C4-2B (cell line): ENCODE measurements at regions not wholly inside any gene's neighbourhood (a gene's known extent, or its start where the extent isn't known, plus 50 kb on each side); places are given as distances from the start of the nearest gene placed in this dataset.

Source experiments
- H3K27ac ChIP-seq: fragments of 450-650 bp; 2 replicates; pipeline ENCODE4 v1.5.1; 2017
- ZFX ChIP-seq: fragments of 450-650 bp; IDR thresholded peaks from 2 replicates; pipeline ENCODE4 v1.6.1; 2017
- TF ChIP-seq, protein P1 (sequence below): fragments of 450-650 bp; conservative IDR thresholded peaks from 2 replicates; pipeline ENCODE4 v1.5.1; 2017; ENCODE audit warnings: mild to moderate bottlenecking

DNA sequence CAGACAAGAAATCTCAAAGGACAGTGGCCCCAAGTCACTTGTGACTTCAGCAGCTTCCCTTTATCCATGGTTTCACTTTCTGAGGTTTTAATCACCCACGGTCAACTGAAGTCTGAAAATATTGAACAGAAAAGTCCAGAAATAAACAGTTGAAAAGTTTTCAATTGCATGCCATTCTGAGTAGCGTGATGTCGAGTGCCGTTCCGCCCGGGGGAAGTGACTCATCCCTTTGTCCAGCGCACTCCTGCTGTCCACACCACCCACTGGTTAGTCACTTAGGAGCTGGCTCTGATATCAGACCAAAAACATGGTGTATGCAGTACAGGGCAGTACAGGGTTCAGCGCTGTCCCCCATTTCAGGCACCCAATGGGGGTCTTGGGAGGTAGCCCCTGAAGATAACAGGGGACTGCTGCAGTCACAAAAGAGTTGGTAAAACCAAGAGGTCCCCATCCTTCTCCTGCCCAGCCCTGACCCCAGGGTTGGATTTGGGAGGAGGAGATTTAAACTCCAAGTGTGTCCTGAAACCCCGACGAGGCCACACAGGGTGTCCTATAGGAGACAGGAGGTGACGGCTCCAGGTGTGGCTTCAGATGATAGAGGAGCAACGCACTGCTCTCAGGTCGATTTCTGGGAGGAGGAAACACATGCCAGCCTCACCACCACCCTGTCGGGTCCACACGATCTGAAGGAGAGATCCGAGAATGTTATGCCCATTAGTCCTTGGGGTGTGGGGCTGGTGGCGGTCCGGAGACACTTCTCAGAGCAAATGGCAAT, 390.1 kb downstream of the CTTN start:
- TF ChIP-seq, protein P1, sequence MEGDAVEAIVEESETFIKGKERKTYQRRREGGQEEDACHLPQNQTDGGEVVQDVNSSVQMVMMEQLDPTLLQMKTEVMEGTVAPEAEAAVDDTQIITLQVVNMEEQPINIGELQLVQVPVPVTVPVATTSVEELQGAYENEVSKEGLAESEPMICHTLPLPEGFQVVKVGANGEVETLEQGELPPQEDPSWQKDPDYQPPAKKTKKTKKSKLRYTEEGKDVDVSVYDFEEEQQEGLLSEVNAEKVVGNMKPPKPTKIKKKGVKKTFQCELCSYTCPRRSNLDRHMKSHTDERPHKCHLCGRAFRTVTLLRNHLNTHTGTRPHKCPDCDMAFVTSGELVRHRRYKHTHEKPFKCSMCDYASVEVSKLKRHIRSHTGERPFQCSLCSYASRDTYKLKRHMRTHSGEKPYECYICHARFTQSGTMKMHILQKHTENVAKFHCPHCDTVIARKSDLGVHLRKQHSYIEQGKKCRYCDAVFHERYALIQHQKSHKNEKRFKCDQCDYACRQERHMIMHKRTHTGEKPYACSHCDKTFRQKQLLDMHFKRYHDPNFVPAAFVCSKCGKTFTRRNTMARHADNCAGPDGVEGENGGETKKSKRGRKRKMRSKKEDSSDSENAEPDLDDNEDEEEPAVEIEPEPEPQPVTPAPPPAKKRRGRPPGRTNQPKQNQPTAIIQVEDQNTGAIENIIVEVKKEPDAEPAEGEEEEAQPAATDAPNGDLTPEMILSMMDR: no peak
- no peak for TF ChIP-seq ZFX
- no peak overlapping the region for H3K27ac ChIP-seq

DNA sequence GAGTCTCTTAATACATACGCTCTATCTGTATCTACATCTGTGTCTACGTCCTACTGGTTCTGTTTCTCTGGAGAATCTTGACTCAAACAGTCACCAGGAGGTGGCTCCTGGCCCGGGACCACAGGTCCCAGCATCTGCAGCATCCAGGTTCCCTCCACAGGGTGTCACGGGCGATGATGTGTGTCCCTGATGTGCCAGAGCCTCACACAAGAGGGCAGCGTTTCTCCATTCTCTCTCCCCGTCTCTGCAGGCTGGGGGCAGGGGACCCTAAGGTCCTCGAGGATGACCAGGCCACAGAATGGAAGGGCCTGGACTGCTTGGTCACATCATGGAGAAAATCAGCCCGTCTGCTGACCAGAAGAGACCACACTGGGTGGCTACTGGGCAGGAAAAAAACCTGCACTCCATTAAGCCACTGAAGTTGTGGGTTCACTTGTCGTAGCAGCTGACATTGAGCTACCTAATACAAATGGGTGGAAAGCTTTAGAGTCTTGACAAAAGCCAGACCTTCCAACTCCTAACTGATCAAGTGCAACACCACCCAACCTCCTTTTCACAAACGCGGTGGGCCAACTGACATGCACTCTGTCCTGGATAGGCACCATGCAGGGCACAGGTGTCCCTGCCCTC, 392.5 kb downstream of the CTTN start:
- no peak overlapping the region for H3K27ac ChIP-seq
- no peak for TF ChIP-seq ZFX
- TF ChIP-seq, protein P1: no peak

DNA sequence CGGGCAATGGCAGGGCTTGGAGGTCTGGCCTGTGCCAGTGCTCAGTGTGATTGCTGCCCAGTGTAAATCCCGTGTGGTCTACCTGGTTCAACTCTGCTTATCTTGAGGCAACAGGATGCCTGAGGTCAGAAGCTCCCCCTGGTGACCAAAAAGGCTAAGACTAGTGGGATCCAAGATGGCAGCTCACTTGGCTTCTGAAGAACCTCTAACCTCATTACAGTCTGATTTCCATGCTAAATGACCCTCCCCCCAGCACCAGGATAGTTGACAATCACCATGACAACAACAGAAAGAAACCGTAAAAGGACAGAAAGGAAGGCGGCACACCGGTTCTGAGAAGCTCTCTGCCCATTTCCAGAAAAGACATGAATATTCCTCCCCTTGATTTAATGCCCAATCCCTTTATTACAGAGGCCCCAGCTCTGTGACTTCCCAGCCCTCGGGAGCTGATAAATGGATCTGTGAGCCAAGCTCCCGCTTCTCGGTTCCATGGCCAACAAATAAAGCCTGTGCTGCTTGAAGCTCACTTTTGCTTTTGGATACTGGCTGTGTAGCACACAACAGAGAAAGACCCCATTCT, 398.4 kb downstream of the CTTN start:
- no peak for TF ChIP-seq ZFX
- TF ChIP-seq, protein P1: no peak
- no peak overlapping the region for H3K27ac ChIP-seq

DNA sequence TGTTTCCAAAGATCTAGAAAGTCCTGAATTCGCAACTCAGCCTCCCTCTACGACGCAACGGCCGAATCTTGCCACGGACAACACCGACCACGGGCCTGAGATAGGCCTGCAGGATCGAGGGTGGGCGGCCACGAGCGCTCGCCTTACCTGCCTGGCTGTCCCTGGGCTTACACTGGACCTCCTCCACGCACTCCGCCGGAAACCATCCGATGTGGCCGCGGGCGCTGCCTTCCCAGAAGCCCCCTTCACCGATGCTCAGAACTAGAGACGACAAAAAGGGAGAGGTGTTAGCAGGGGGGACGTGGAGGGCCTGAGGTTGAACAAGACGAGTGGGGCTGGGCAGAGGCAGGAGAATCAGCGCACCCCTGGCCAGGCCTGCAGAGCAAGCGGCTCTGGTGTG, 400.0 kb downstream of the CTTN start:
- H3K27ac ChIP-seq: no peak overlapping the region
- no peak for TF ChIP-seq ZFX
- TF ChIP-seq, protein P1: no peak

DNA sequence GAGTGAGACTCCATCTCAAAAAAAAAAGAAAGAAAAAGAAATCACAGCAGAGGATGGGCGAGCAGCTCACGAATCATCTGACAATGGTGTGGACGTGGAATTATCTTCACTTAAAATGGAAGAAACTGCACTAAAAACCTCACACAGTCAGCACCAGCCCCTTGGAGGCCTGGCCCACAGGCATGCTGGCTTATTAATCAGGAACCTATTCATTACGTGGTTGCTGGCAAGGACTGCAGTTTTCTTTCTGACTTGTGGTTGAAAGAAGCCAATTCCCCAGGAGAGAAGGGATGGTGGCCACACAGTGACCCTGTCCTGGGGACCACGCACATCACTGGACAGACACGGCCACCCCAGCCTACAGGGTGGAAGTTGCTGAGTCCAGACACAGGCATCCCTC, 401.1 kb downstream of the CTTN start:
- TF ChIP-seq ZFX: no peak
- TF ChIP-seq, protein P1: no peak
- no peak overlapping the region for H3K27ac ChIP-seq

DNA sequence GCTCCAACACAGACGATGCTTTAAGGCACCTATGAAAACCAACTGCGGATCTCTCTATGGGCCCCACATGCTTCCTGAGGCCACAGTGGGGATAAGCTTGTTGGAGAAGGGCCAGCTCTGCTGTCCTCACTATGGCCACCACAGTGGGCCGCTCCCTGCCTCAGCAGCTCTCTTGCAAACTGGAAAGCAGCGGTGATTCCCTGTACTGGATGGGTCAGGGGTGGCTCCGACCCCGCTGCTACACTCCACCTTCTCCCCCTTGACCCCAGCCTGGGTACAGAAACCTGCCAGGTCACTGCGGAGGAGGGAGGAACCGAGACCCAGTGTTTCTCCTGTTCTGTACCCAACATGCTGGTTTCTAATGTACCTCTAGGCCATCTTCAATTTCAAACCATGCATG, 403.9 kb downstream of the CTTN start:
- H3K27ac ChIP-seq: no peak overlapping the region
- TF ChIP-seq ZFX: no peak
- TF ChIP-seq, protein P1: no peak

DNA sequence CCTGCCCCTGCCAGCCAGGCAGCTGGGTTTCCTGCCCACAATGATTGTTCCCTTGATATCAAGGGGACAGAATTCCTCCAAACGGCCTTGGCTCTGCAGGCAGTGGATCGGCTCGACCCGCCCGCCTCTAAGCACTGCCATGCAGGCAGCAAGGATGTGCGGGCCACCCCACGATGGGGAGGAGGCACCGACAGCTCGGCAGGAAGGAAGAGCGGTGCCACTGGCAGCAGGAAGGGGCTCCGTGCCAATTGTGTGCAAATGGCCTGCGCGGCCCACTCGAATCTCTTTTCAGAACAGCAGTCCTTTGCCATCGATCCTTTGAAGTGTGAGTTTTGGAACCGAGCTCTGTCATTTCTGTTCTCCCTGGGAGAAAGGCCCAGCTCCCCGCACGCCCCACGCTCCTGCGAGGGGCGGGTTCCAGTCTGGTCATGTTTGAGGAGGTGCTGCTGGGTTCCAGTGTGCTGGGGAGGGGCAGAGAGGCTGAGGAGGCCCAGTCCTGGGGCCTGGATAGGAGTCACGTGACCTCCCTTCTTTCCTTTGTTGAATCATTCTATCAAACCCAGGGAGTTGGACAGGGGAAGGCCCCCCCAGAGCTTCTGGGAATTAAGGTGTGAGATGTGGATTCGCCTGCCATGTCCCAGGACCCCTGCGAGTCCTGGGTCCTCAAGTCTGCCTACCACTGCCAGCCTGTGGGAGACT, 406.0 kb downstream of the CTTN start:
- TF ChIP-seq, protein P1: no peak
- no peak for TF ChIP-seq ZFX
- no peak overlapping the region for H3K27ac ChIP-seq
